Heart right ventricle (tissue), 16 donors: ENCODE measurements at regions not wholly inside any gene's neighbourhood (a gene's known extent, or its start where the extent isn't known, plus 50 kb on each side); places are given as distances from the start of the nearest gene placed in this dataset.

ENCODE experiments used
- ATAC-seq, 8 donors: fragments of 200-7000 bp; cut with Tn5 transposase; one replicate each; pipeline ENCODE4 v1.9.1; 2020; ENCODE audit warnings: mild to moderate bottlenecking in 8 of 8, moderate library complexity in 8 of 8, moderate number of reproducible peaks in 1 of 8
- DNase-seq, 2 donors: peaks; one replicate each; pipeline ENCODE4 v3.0.0-alpha.2; 2020
- H3K27ac ChIP-seq, 10 donors: fragments of 200-600 bp; sonication (generic) in 2 of 10; one replicate each; pipeline versions ENCODE4 v1.5.0 to v1.8.0; 2020 to 2022; ENCODE audit warnings: mild to moderate bottlenecking in 3 of 10
- H3K27me3 ChIP-seq, 7 donors: fragments of 200-600 bp; one replicate each; pipeline ENCODE4 v1.8.0; 2021 to 2022; ENCODE audit warnings: mild to moderate bottlenecking in 2 of 7
- H3K36me3 ChIP-seq, 9 donors: fragments of 200-600 bp; sonication (generic) in 1 of 9; one replicate each; pipeline versions ENCODE4 v1.5.0 to v1.8.0; 2020 to 2022; ENCODE audit warnings: mild to moderate bottlenecking in 2 of 9
- H3K4me1 ChIP-seq, 9 donors: fragments of 200-600 bp; sonication (generic) in 1 of 9; one replicate each; pipeline versions ENCODE4 v1.5.0 to v1.8.0; 2020 to 2022; ENCODE audit warnings: mild to moderate bottlenecking in 4 of 9
- H3K4me3 ChIP-seq, 10 donors: fragments of 200-600 bp; sonication (generic) in 2 of 10; one replicate each; pipeline versions ENCODE4 v1.5.0 to v1.8.0; 2020 to 2022; ENCODE audit warnings: mild to moderate bottlenecking in 7 of 10, moderate library complexity in 2 of 10
- H3K9me3 ChIP-seq, 11 donors: fragments of 200-600 bp in 10 of 11; sonication (generic) in 2 of 11; one replicate each; pipeline versions ENCODE4 v1.5.0 to v1.8.0; 2013 to 2022; ENCODE audit warnings: mild to moderate bottlenecking in 2 of 11, control low read depth in 1 of 11, moderate library complexity in 1 of 11
- CTCF ChIP-seq, 9 donors: fragments of 200-600 bp; sonication (generic) in 2 of 9; IDR thresholded peaks; one replicate each; pipeline versions ENCODE4 v1.5.0 to v1.8.0; 2021 to 2022; ENCODE audit warnings: antibody characterized with exemption in 9 of 9, mild to moderate bottlenecking in 5 of 9, moderate library complexity in 1 of 9
- WGBS, 2 donors: extraction: QIAGEN DNeasy Blood & Tissue Kit; methylation state at CpG; one replicate each; pipeline ENCODE4 v1.1.7; 2013; ENCODE audit warnings: inconsistent platforms in 1 of 2; 5-methylcytosine and 5-hydroxymethylcytosine counted together
- intact Hi-C, 10 donors: fragments of 100-400 bp; cut with DNase I; formaldehyde crosslinking; loops; one replicate each; pipeline versions ENCODE4 v1.11.1 to v1.14.2; 2022
- donor health status: Arrhythmogenic right ventricular cardiomyopathy.
- donor health status: ischemic (EF 13 %, LVEDD 7.1; RV severe dilation, severe dysfunction).
- donor health status: healthy with polysubstance abuse.
- donor health status: DM: no; HTN: yes; CAD: no.
- donor health status: DM: no; HTN: no; CAD: no.
- donor health status: ischemic (EF 25% LVEDD 6.9; RV normal size, moderate dysfunction).
- donor health status: ischemic (EF 25% LVEDD 5.7; RV mildly dilated, moderate dysfunction).
- donor health status: healthy.
- donor health status: DM: yes; HTN: yes; CAD: no.
- donor health status: Ischemic cardiomyopathy.
- donor health status: ischemic (EF 35%, LVEDD 5.7; RV mildly dilated, moderate dysfunction).
- donor health status: nonischemic (EF 11% LVEDD 7.7; RV severe dilation, severe dysfunction).
- donor health status: DM: yes; HTN: yes; CAD: no.
- donor health status: PGD.
- donor health status: ischemic (EF 29% LVEDD 5.4; RV normal size, mild dysfunction).
- donor health status: nonischemic (EF 23%, LVEDD 6.1; RV moderate dilation, normal function).

- no peak overlapping the region for H3K4me3 ChIP-seq
- peaks cover 0 to 14% (median 0%) of the 10 kb centered on the region in 11 donors for H3K9me3 ChIP-seq
- intact Hi-C loops: loop anchor here in 1 of 10 donors (10.0 kb wide), 1 partner anchor 64 kb away; no protein-coding TSS in a partner anchor
- no peaks in the 10 kb centered on the region for H3K4me1 ChIP-seq
- no peak for TF ChIP-seq CTCF (IDR thresholded peaks at IDR 0.05)
- DNase-seq: no peak
- H3K27me3 ChIP-seq: no peaks in the 10 kb centered on the region
- H3K36me3 ChIP-seq: no peaks in the 10 kb centered on the region
- H3K27ac ChIP-seq: no peak overlapping the region
- ATAC-seq: no peak
Measured at GRCh38 chr3:55300701-55301100, 186.4 kb downstream of the WNT5A start.

- H3K27ac ChIP-seq: no peak overlapping the region
- no peaks in the 10 kb centered on the region for H3K36me3 ChIP-seq
- no peaks in the 10 kb centered on the region for H3K4me1 ChIP-seq
- TF ChIP-seq CTCF (IDR thresholded peaks at IDR 0.05): no peak
- ATAC-seq: no peak
- no peak overlapping the region for H3K4me3 ChIP-seq
- intact Hi-C loops: no loop called here
- peaks cover 0 to 14% (median 0%) of the 10 kb centered on the region in 11 donors for H3K9me3 ChIP-seq
- no peak for DNase-seq
- H3K27me3 ChIP-seq: no peaks in the 10 kb centered on the region
- 60 to 75% methylated on average over 5 of the region's 5 CpGs for WGBS, 2 donors
Measured at GRCh38 chr3:55297706-55298105, 189.4 kb downstream of the WNT5A start.

GRCh38 chr3:55297245-55297644 lies 189.9 kb downstream of the WNT5A start:
- 76 to 79% methylated on average over 2 of the region's 2 CpGs for whole genome bisulfite sequencing, 2 donors
- TF ChIP-seq CTCF (IDR thresholded peaks at IDR 0.05): no peak
- Histone ChIP-seq H3K36me3 (no peaks in the 10 kb centered on the region), H3K4me3 (no peak overlapping the region), H3K27me3 (no peaks in the 10 kb centered on the region), H3K27ac (no peak overlapping the region), H3K4me1 (no peaks in the 10 kb centered on the region), H3K9me3 (peaks cover 0 to 14% (median 0%) of the 10 kb centered on the region in 11 donors)
- intact Hi-C loops: no loop called here
- no peak for ATAC-seq
- DNase-seq: no peak

GRCh38 chr3:55296791-55297190 lies 190.3 kb downstream of the WNT5A start:
- H3K4me3 ChIP-seq: no peak overlapping the region
- ATAC-seq (no peak), DNase-seq (no peak)
- intact Hi-C loops: no loop called here
- H3K27me3 ChIP-seq: no peaks in the 10 kb centered on the region
- 73 to 81% methylated on average over 1 of the region's 1 CpG for WGBS, 2 donors
- H3K36me3 ChIP-seq: no peaks in the 10 kb centered on the region
- H3K4me1 ChIP-seq: no peaks in the 10 kb centered on the region
- peaks cover 0 to 14% (median 0%) of the 10 kb centered on the region in 11 donors for H3K9me3 ChIP-seq
- no peak for TF ChIP-seq CTCF (IDR thresholded peaks at IDR 0.05)
- no peak overlapping the region for H3K27ac ChIP-seq
